Activated CD4-positive, alpha-beta T cell treated with anti-CD3 and anti-CD28 coated beads for 4 hours (primary cell): ENCODE measurements at regions not wholly inside any gene's neighbourhood (a gene's known extent, or its start where the extent isn't known, plus 50 kb on each side); places are given as distances from the start of the nearest gene placed in this dataset.

ENCODE experiments used
- DNase-seq, 2 donors: peaks; one replicate each; pipeline ENCODE4 v3.0.0-alpha.2; 2020

- DNase-seq: no peak
Observed at GRCh38 chr9:36764364-36765076, 191.8 kb downstream of the MELK start.

GRCh38 chr9:36765077-36765390, 192.3 kb downstream of the MELK start:
- no peak for DNase-seq

GRCh38 chr9:36765468-36766341, 193.0 kb downstream of the MELK start:
- DNase-seq: peak; percentile 85 to 89

GRCh38 chr9:36768677-36769076, 196.0 kb downstream of the MELK start:
- no peak for DNase-seq

- no peak for DNase-seq
Observed at GRCh38 chr9:36770025-36770424, 197.3 kb downstream of the MELK start.

GRCh38 chr9:36772449-36773403, 200.0 kb downstream of the MELK start:
- no peak for DNase-seq

GRCh38 chr9:36778682-36779081, 206.0 kb downstream of the MELK start:
- no peak for DNase-seq

- DNase-seq: no peak
Observed at GRCh38 chr9:36779582-36779981, 206.9 kb downstream of the MELK start.

GRCh38 chr9:36780186-36780585, 207.5 kb downstream of the MELK start:
- DNase-seq: no peak

GRCh38 chr9:36781533-36781932, 208.8 kb downstream of the MELK start:
- DNase-seq: no peak
